Hepatocyte (in vitro differentiated cells): ENCODE measurements at regions not wholly inside any gene's neighbourhood (a gene's known extent, or its start where the extent isn't known, plus 50 kb on each side); places are given as distances from the start of the nearest gene placed in this dataset.

Source experiments
- DNase-seq: peaks from one replicate; pipeline ENCODE4 v3.0.0-alpha.2; 2016; ENCODE audit warnings: low spot score
- H2AFZ ChIP-seq: fragments of 200-600 bp; sonication (generic); 2 replicates; pipeline ENCODE4 v1.6.0; 2016; ENCODE audit warnings: antibody characterized with exemption, mild to moderate bottlenecking
- H3K27ac ChIP-seq: fragments of 200-600 bp; sonication (generic); 2 replicates; pipeline ENCODE4 v1.5.1; 2016; ENCODE audit warnings: mild to moderate bottlenecking
- H3K27me3 ChIP-seq: fragments of 200-600 bp; sonication (generic); 2 replicates; pipeline ENCODE4 v1.6.1; 2016
- H3K36me3 ChIP-seq: fragments of 200-600 bp; sonication (generic); replicated peaks from 2 replicates; pipeline ENCODE4 v1.5.1; 2016; ENCODE audit warnings: low read depth; ENCODE audit not compliant: insufficient read depth
- H3K4me1 ChIP-seq: fragments of 200-600 bp; sonication (generic); 2 replicates; pipeline ENCODE4 v1.5.1; 2016; ENCODE audit warnings: mild to moderate bottlenecking, moderate library complexity; ENCODE audit not compliant: insufficient read depth
- H3K4me2 ChIP-seq: fragments of 200-600 bp; sonication (generic); 2 replicates; pipeline ENCODE4 v1.6.0; 2016
- H3K4me3 ChIP-seq: fragments of 200-600 bp; sonication (generic); 2 replicates; pipeline ENCODE4 v1.5.1; 2016; ENCODE audit warnings: mild to moderate bottlenecking
- H3K79me2 ChIP-seq: fragments of 200-600 bp; sonication (generic); 2 replicates; pipeline ENCODE4 v1.6.0; 2017; ENCODE audit warnings: mild to moderate bottlenecking
- H3K9me2 ChIP-seq: fragments of 200-600 bp; sonication (generic); replicated peaks from 2 replicates; pipeline ENCODE4 v1.6.0; 2017; ENCODE audit warnings: mild to moderate bottlenecking; ENCODE audit not compliant: insufficient read depth
- H3K9me3 ChIP-seq: fragments of 200-600 bp; sonication (generic); 2 replicates; pipeline ENCODE4 v1.5.1; 2016; ENCODE audit warnings: low read depth, mild to moderate bottlenecking
- H4K20me1 ChIP-seq: fragments of 200-600 bp; sonication (generic); 2 replicates; pipeline ENCODE4 v1.6.0; 2016; ENCODE audit warnings: mild to moderate bottlenecking; ENCODE audit not compliant: insufficient read depth, poor library complexity, severe bottlenecking
- EZH2 ChIP-seq: fragments of 200-600 bp; sonication (generic); IDR thresholded peaks from 2 replicates; pipeline ENCODE4 v1.6.1; 2016; ENCODE audit warnings: antibody characterized with exemption, mild to moderate bottlenecking, borderline replicate concordance
- EZH2phosphoT487 ChIP-seq: fragments of 200-600 bp; sonication (generic); IDR thresholded peaks from one replicate; pipeline ENCODE4 v1.6.1; 2018; ENCODE audit warnings: antibody characterized with exemption, mild to moderate bottlenecking, low read depth, moderate library complexity; ENCODE audit not compliant: unreplicated experiment, severe bottlenecking
- WGBS: methylation state at CpG from one replicate; pipeline ENCODE4 v1.1.6; 2016; ENCODE audit warnings: low lambda C conversion rate; ENCODE audit errors: missing lambda C conversion rate; 5-methylcytosine and 5-hydroxymethylcytosine counted together
- TF ChIP-seq, protein P1 (sequence below): fragments of 200-600 bp; sonication (generic); IDR thresholded peaks from 2 replicates; pipeline ENCODE4 v1.5.1; 2016; ENCODE audit warnings: antibody characterized with exemption, mild to moderate bottlenecking; ENCODE audit not compliant: poor library complexity

- TF ChIP-seq, protein P1, sequence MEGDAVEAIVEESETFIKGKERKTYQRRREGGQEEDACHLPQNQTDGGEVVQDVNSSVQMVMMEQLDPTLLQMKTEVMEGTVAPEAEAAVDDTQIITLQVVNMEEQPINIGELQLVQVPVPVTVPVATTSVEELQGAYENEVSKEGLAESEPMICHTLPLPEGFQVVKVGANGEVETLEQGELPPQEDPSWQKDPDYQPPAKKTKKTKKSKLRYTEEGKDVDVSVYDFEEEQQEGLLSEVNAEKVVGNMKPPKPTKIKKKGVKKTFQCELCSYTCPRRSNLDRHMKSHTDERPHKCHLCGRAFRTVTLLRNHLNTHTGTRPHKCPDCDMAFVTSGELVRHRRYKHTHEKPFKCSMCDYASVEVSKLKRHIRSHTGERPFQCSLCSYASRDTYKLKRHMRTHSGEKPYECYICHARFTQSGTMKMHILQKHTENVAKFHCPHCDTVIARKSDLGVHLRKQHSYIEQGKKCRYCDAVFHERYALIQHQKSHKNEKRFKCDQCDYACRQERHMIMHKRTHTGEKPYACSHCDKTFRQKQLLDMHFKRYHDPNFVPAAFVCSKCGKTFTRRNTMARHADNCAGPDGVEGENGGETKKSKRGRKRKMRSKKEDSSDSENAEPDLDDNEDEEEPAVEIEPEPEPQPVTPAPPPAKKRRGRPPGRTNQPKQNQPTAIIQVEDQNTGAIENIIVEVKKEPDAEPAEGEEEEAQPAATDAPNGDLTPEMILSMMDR, result no peak
- no peak for TF ChIP-seq EZH2
- no peak for TF ChIP-seq EZH2phosphoT487
- no peaks in the 10 kb centered on the region for H3K4me1 ChIP-seq
- H3K27ac ChIP-seq, result no peak overlapping the region
- H2AFZ ChIP-seq, result no peak overlapping the region
- no peaks in the 10 kb centered on the region for H4K20me1 ChIP-seq
- no peak for DNase-seq
- no peak overlapping the region for H3K4me3 ChIP-seq
- H3K36me3 ChIP-seq, result no peaks in the 10 kb centered on the region
- H3K27me3 ChIP-seq, result no peaks in the 10 kb centered on the region
- no peaks in the 10 kb centered on the region for H3K79me2 ChIP-seq
- no peaks in the 10 kb centered on the region for H3K9me2 ChIP-seq
- WGBS, result 93% methylated on average over 2 of the region's 2 CpGs
- H3K9me3 ChIP-seq, result no peaks in the 10 kb centered on the region
- H3K4me2 ChIP-seq, result no peak overlapping the region
Measured at GRCh38 chr4:79148369-79148768, 177.5 kb downstream of the NAA11 start.

GRCh38 chr4:79147251-79147650 is 178.6 kb downstream of the NAA11 start:
- WGBS, result 86% methylated on average over 1 of the region's 1 CpG
- Histone ChIP-seq H4K20me1 (no peaks in the 10 kb centered on the region), H3K9me3 (no peaks in the 10 kb centered on the region), H3K4me2 (no peak overlapping the region), H2AFZ (no peak overlapping the region), H3K79me2 (no peaks in the 10 kb centered on the region), H3K27me3 (no peaks in the 10 kb centered on the region), H3K4me1 (no peaks in the 10 kb centered on the region), H3K4me3 (no peak overlapping the region), H3K36me3 (no peaks in the 10 kb centered on the region), H3K27ac (no peak overlapping the region), H3K9me2 (no peaks in the 10 kb centered on the region)
- DNase-seq, result no peak
- TF ChIP-seq, protein P1, result no peak
- TF ChIP-seq EZH2phosphoT487, result no peak
- no peak for TF ChIP-seq EZH2

DNA sequence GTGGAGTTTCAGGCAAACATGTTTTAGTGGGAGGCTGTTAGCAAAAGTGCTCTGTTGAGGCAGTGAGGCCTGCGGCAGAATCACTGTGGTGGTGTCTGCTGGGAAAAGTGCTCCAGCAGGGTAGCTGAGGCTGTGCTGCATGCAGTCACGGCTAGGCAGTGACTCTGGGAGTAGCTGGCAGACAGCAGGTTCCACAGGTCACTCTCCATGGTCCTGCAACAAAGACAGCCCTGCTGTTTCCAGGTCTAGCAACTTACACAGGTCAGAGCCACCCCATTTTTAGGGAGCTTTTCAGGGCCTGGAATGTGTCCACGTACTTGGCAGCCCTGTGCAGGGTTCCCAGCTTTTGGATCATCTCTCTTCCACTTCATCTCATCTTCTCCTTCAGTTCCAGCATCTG is 184.3 kb downstream of the NAA11 start:
- no peaks in the 10 kb centered on the region for H3K4me1 ChIP-seq
- H3K36me3 ChIP-seq, result no peaks in the 10 kb centered on the region
- no peak overlapping the region for H3K4me2 ChIP-seq
- TF ChIP-seq, protein P1, result no peak
- TF ChIP-seq EZH2 (no peak), EZH2phosphoT487 (no peak)
- peak; percentile 59 for DNase-seq
- H3K79me2 ChIP-seq, result no peaks in the 10 kb centered on the region
- no peaks in the 10 kb centered on the region for H3K9me3 ChIP-seq
- no peaks in the 10 kb centered on the region for H4K20me1 ChIP-seq
- WGBS, result 19% methylated on average over 3 of the region's 3 CpGs
- H3K9me2 ChIP-seq, result no peaks in the 10 kb centered on the region
- no peak overlapping the region for H3K27ac ChIP-seq
- no peaks in the 10 kb centered on the region for H3K27me3 ChIP-seq
- H3K4me3 ChIP-seq, result no peak overlapping the region
- no peak overlapping the region for H2AFZ ChIP-seq

GRCh38 chr4:79134767-79135166 is 191.1 kb downstream of the NAA11 start:
- H3K79me2 ChIP-seq, result no peaks in the 10 kb centered on the region
- H4K20me1 ChIP-seq, result no peaks in the 10 kb centered on the region
- no peak overlapping the region for H3K27ac ChIP-seq
- H3K36me3 ChIP-seq, result no peaks in the 10 kb centered on the region
- no peak overlapping the region for H3K4me2 ChIP-seq
- no peak overlapping the region for H3K4me3 ChIP-seq
- no peaks in the 10 kb centered on the region for H3K4me1 ChIP-seq
- H2AFZ ChIP-seq, result no peak overlapping the region
- H3K9me3 ChIP-seq, result no peaks in the 10 kb centered on the region
- DNase-seq, result no peak
- H3K9me2 ChIP-seq, result no peaks in the 10 kb centered on the region
- no peaks in the 10 kb centered on the region for H3K27me3 ChIP-seq
- TF ChIP-seq EZH2phosphoT487 (no peak), EZH2 (no peak)
- TF ChIP-seq, protein P1, result no peak
